Endothelial cell (in vitro differentiated cells): ENCODE measurements at regions not wholly inside any gene's neighbourhood (a gene's known extent, or its start where the extent isn't known, plus 50 kb on each side); places are given as distances from the start of the nearest gene placed in this dataset.

Source experiments
- DNase-seq: peaks from one replicate; pipeline ENCODE4 v3.0.0; 2021; ENCODE audit warnings: low spot score
- H3K27ac Mint-ChIP-seq: one replicate; pipeline ENCODE4 v1.8.0; 2021; ENCODE audit warnings: mixed read lengths, inconsistent platforms; ENCODE audit not compliant: unreplicated experiment
- H3K27me3 Mint-ChIP-seq: one replicate; pipeline ENCODE4 v1.8.0; 2021; ENCODE audit warnings: mild to moderate bottlenecking, moderate library complexity, mixed read lengths, inconsistent platforms; ENCODE audit not compliant: unreplicated experiment
- H3K36me3 Mint-ChIP-seq: one replicate; pipeline ENCODE4 v1.8.0; 2021; ENCODE audit warnings: mild to moderate bottlenecking, low read depth, mixed read lengths, inconsistent platforms; ENCODE audit not compliant: unreplicated experiment
- H3K4me1 Mint-ChIP-seq: one replicate; pipeline ENCODE4 v1.8.0; 2021; ENCODE audit warnings: mild to moderate bottlenecking, mixed read lengths, inconsistent platforms; ENCODE audit not compliant: unreplicated experiment
- H3K4me3 Mint-ChIP-seq: one replicate; pipeline ENCODE4 v1.8.0; 2021; ENCODE audit warnings: mild to moderate bottlenecking, mixed read lengths, inconsistent platforms; ENCODE audit not compliant: unreplicated experiment
- H3K9me3 Mint-ChIP-seq: one replicate; pipeline ENCODE4 v1.8.0; 2021; ENCODE audit warnings: mixed read lengths, inconsistent platforms; ENCODE audit not compliant: unreplicated experiment
- TF ChIP-seq, protein P1 (sequence below): fragments of 200-600 bp; sonication (generic); IDR thresholded peaks from one replicate; pipeline ENCODE4 v1.5.0; 2021; ENCODE audit warnings: antibody characterized with exemption; ENCODE audit not compliant: unreplicated experiment

DNA sequence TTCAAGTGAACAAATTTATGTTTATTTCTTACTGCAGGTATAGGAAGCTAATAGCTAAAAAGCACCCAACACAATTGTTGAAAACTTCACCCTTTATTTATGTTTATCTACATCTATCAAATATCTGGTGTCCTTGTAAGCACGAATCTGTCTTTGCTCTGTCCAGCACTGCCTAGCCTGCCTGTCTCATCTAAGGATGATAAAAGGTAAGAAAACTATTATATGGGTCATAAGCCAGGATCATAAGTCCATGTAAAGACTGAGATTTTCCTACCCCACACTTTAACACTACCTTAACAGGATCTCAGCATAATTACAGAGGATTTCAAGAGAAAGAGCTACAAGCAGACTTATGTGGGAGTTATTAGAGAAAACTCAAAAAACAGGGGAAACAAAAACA is 365.6 kb upstream of the TMEFF2 start:
- Mint-ChIP-seq H3K9me3 (no peaks in the 10 kb centered on the region), H3K36me3 (no peaks in the 10 kb centered on the region), H3K4me3 (no peak overlapping the region), H3K27ac (no peak overlapping the region), H3K4me1 (no peaks in the 10 kb centered on the region), H3K27me3 (no peaks in the 10 kb centered on the region)
- no peak for DNase-seq
- TF ChIP-seq, protein P1, sequence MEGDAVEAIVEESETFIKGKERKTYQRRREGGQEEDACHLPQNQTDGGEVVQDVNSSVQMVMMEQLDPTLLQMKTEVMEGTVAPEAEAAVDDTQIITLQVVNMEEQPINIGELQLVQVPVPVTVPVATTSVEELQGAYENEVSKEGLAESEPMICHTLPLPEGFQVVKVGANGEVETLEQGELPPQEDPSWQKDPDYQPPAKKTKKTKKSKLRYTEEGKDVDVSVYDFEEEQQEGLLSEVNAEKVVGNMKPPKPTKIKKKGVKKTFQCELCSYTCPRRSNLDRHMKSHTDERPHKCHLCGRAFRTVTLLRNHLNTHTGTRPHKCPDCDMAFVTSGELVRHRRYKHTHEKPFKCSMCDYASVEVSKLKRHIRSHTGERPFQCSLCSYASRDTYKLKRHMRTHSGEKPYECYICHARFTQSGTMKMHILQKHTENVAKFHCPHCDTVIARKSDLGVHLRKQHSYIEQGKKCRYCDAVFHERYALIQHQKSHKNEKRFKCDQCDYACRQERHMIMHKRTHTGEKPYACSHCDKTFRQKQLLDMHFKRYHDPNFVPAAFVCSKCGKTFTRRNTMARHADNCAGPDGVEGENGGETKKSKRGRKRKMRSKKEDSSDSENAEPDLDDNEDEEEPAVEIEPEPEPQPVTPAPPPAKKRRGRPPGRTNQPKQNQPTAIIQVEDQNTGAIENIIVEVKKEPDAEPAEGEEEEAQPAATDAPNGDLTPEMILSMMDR, result no peak

DNA sequence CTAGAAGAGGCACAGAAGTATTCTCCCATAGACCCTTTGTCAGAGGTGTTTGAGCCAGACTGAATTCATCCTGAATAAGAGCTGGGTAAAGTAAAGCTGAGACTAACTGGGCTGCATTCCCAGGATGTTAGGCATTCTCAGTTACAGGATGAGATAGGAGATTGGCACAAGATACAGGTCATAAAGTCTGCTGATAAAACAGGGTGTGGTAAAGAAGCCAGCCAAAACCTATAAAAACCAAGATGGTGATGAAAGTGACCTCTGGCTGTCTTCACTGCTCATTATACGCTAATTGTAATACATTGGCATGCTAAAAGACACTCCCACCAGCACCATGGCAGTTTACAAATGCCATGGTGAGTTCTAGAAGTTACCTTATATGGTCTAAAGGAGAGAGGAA is 364.9 kb upstream of the TMEFF2 start:
- no peak for DNase-seq
- Mint-ChIP-seq H3K36me3 (no peaks in the 10 kb centered on the region), H3K27ac (no peak overlapping the region)

DNA sequence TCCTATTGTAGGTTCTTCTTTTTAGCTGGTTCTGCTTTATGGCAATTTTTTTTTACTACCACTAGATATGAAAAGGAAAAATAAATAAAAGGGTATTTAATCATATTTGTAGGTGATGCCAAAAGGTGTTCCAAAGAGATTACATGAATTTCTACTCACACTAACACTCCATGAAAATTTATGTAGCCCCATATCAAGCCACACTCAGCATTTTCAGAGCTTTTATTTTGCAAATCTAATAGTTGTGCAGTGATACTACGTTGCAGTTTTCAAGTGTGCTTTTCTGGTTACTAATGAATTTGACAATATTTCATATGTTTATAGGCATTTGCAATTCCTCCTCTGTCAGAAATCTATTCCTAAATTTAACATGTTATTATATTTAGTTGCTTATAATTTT is 363.9 kb upstream of the TMEFF2 start:
- DNase-seq, result no peak
- no peaks in the 10 kb centered on the region for H3K9me3 Mint-ChIP-seq
- no peak overlapping the region for H3K4me3 Mint-ChIP-seq
- no peaks in the 10 kb centered on the region for H3K4me1 Mint-ChIP-seq
- TF ChIP-seq, protein P1, result no peak
- H3K27ac Mint-ChIP-seq, result no peak overlapping the region
- peaks cover 1% of the 10 kb centered on the region for H3K27me3 Mint-ChIP-seq
- no peaks in the 10 kb centered on the region for H3K36me3 Mint-ChIP-seq

More for the DNA sequence above, 364.9 kb upstream of the TMEFF2 start:
- Mint-ChIP-seq H3K9me3 (no peaks in the 10 kb centered on the region), H3K27me3 (no peaks in the 10 kb centered on the region), H3K4me1 (no peaks in the 10 kb centered on the region), H3K4me3 (no peak overlapping the region)
- TF ChIP-seq, protein P1, result no peak

DNA sequence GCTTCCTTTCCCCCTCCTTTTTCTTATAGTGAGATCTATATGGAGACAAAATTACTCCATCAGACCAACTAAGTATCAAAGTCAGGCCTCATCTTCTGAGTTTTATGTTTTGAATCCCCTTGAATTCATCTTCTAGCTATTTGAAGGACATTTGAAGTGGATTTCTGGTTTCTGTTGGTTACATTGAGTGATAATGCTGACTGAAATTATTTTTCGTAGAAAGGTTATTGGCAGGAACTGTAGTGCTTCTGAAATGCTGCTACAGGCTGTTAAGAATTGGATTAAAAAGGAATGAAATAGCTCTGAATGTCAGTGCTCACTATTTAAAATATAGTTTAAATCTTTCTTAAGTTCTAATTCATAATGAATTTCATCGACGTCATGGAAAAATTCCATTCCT is 361.0 kb upstream of the TMEFF2 start:
- DNase-seq, result no peak
- no peak overlapping the region for H3K27ac Mint-ChIP-seq
- no peaks in the 10 kb centered on the region for H3K36me3 Mint-ChIP-seq
- TF ChIP-seq, protein P1, result no peak
- peaks cover 2% of the 10 kb centered on the region for H3K27me3 Mint-ChIP-seq
- no peaks in the 10 kb centered on the region for H3K9me3 Mint-ChIP-seq
- no peak overlapping the region for H3K4me3 Mint-ChIP-seq
- no peaks in the 10 kb centered on the region for H3K4me1 Mint-ChIP-seq

DNA sequence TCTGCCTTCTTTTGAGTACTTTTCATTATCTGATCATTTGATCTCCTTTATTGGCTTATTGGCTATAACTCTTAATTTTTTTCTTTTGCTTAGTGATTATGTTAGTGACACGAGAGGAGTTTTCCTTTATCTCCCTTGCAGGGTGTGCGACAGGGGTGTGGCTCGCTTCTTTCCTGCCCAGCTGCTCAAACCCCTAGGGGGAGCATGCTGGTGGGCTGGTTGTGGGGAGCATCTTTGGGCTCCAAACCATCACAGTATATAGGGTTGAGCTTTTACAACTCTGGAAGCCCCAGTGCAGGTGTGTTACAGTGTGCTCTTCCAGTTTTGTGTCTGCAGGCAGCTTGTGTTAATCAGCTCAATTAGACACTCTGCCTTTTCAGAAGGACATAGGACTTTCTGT is 357.0 kb upstream of the TMEFF2 start:
- peaks cover 2% of the 10 kb centered on the region for H3K27me3 Mint-ChIP-seq
- DNase-seq, result no peak
- no peaks in the 10 kb centered on the region for H3K4me1 Mint-ChIP-seq
- no peak overlapping the region for H3K4me3 Mint-ChIP-seq
- H3K27ac Mint-ChIP-seq, result no peak overlapping the region
- TF ChIP-seq, protein P1, result no peak
- H3K9me3 Mint-ChIP-seq, result no peaks in the 10 kb centered on the region
- no peaks in the 10 kb centered on the region for H3K36me3 Mint-ChIP-seq
